ENCODE measurements at regions not wholly inside any gene's neighbourhood (a gene's known extent, or its start where the extent isn't known, plus 50 kb on each side); places are given as distances from the start of the nearest gene placed in this dataset.

GRCh38 chr4:71232846-71233245 is 106.0 kb upstream of the SLC4A4 start:
- Histone ChIP-seq H3F3A (ENCODE audit: insufficient read depth, low read length, poor library complexity, severe bottlenecking) (peaks cover 3% of the 10 kb centered on the region), H3K9ac (ENCODE audit: low read length) (no peak overlapping the region), H2AFZ (ENCODE audit: low read depth, low read length) (no peak overlapping the region), H3K4me3 (ENCODE audit: low read length) (peak overlapping the region; percentile 21), H4K20me1 (ENCODE audit: insufficient read depth) (no peaks in the 10 kb centered on the region), H3K36me3 (ENCODE audit: insufficient read depth, low read length) (no peaks in the 10 kb centered on the region), H3K79me2 (replicated peaks; ENCODE audit: insufficient read depth, low read length) (no peaks in the 10 kb centered on the region), H3K4me2 (ENCODE audit: low read length) (no peak overlapping the region), H3K27me3 (ENCODE audit: insufficient read depth, low read depth, low read length) (no peaks in the 10 kb centered on the region), H3K27ac (ENCODE audit: low read length) (peak overlapping the region; percentile 42), H3K9me3 (ENCODE audit: low read length) (no peaks in the 10 kb centered on the region), H3K9me2 (ENCODE audit: insufficient read depth, low read length) (no peaks in the 10 kb centered on the region)
- TF ChIP-seq TAF1 (IDR thresholded peaks at IDR 0.05; ENCODE audit: low read depth) (no peak), REST (IDR thresholded peaks at IDR 0.05; ENCODE audit: borderline replicate concordance) (no peak), RAD21 (conservative IDR thresholded peaks at IDR 0.05) (no peak), EZH2 (IDR thresholded peaks at IDR 0.05; ENCODE audit: borderline replicate concordance, insufficient read depth, low read length, poor library complexity, severe bottlenecking) (no peak), POLR2AphosphoS5 (IDR thresholded peaks at IDR 0.05) (no peak), SMC3 (conservative IDR thresholded peaks at IDR 0.05; ENCODE audit: poor library complexity) (no peak), EP300 (conservative IDR thresholded peaks at IDR 0.05; ENCODE audit: poor library complexity, severe bottlenecking) (no peak), CTCF (IDR thresholded peaks at IDR 0.05; ENCODE audit: poor library complexity, severe bottlenecking) (no peak), MXI1 (conservative IDR thresholded peaks at IDR 0.05; ENCODE audit: poor library complexity, severe bottlenecking) (no peak)

GRCh38 chr4:71235311-71236201 is 103.3 kb upstream of the SLC4A4 start:
- Histone ChIP-seq H3F3A (ENCODE audit: insufficient read depth, low read length, poor library complexity, severe bottlenecking) (peaks cover 3% of the 10 kb centered on the region), H3K9me3 (ENCODE audit: low read length) (no peaks in the 10 kb centered on the region), H3K9me2 (ENCODE audit: insufficient read depth, low read length) (no peaks in the 10 kb centered on the region), H3K4me3 (ENCODE audit: low read length) (peak overlapping the region; percentile 58), H3K36me3 (ENCODE audit: insufficient read depth, low read length) (no peaks in the 10 kb centered on the region), H3K79me2 (replicated peaks; ENCODE audit: insufficient read depth, low read length) (no peaks in the 10 kb centered on the region), H3K27me3 (ENCODE audit: insufficient read depth, low read depth, low read length) (no peaks in the 10 kb centered on the region), H3K9ac (ENCODE audit: low read length) (peak overlapping the region; percentile 61), H2AFZ (ENCODE audit: low read depth, low read length) (peak overlapping the region; percentile 15), H4K20me1 (ENCODE audit: insufficient read depth) (no peaks in the 10 kb centered on the region), H3K4me2 (ENCODE audit: low read length) (peak overlapping the region; percentile 76), H3K27ac (ENCODE audit: low read length) (peak overlapping the region; percentile 92)
- TF ChIP-seq SMC3 (conservative IDR thresholded peaks at IDR 0.05; ENCODE audit: poor library complexity) (no peak), EP300 (conservative IDR thresholded peaks at IDR 0.05; ENCODE audit: poor library complexity, severe bottlenecking) (peak; percentile 50), POLR2AphosphoS5 (IDR thresholded peaks at IDR 0.05) (peak; percentile 51), EZH2 (IDR thresholded peaks at IDR 0.05; ENCODE audit: borderline replicate concordance, insufficient read depth, low read length, poor library complexity, severe bottlenecking) (no peak), RAD21 (conservative IDR thresholded peaks at IDR 0.05) (peak; percentile 21), MXI1 (conservative IDR thresholded peaks at IDR 0.05; ENCODE audit: poor library complexity, severe bottlenecking) (peak; percentile 42)

All from neural cell (in vitro differentiated cells).